GM18511 (cell line): ENCODE measurements at regions not wholly inside any gene's neighbourhood (a gene's known extent, or its start where the extent isn't known, plus 50 kb on each side); places are given as distances from the start of the nearest gene placed in this dataset.

Source experiments
- ATAC-seq: cut with Tn5 transposase; IDR thresholded peaks from one replicate; pipeline ENCODE4 v1.9.1; 2021; ENCODE audit warnings: mild to moderate bottlenecking, moderate library complexity; ENCODE audit not compliant: unreplicated experiment

GRCh38 chr5:18987101-18987500 lies 1000.9 kb downstream of the CDH18 start:
- no peak for ATAC-seq

- ATAC-seq, result no peak
Observed at GRCh38 chr5:18990852-18991251, 997.1 kb downstream of the CDH18 start.

- no peak for ATAC-seq
Observed at GRCh38 chr5:18992264-18992663, 995.7 kb downstream of the CDH18 start.

GRCh38 chr5:18999478-18999877 lies 988.5 kb downstream of the CDH18 start:
- no peak for ATAC-seq

GRCh38 chr5:19001054-19001453 lies 986.9 kb downstream of the CDH18 start:
- no peak for ATAC-seq

GRCh38 chr5:19001539-19001938 lies 986.5 kb downstream of the CDH18 start:
- ATAC-seq, result no peak

- no peak for ATAC-seq
Observed at GRCh38 chr5:19002111-19002510, 985.9 kb downstream of the CDH18 start.

- ATAC-seq, result no peak
Observed at GRCh38 chr5:19018822-19019221, 969.2 kb downstream of the CDH18 start.

- ATAC-seq, result no peak
Observed at GRCh38 chr5:19031491-19031890, 956.5 kb downstream of the CDH18 start.

- ATAC-seq, result no peak
Observed at GRCh38 chr5:19035816-19036215, 952.2 kb downstream of the CDH18 start.

GRCh38 chr5:19042106-19042505 lies 945.9 kb downstream of the CDH18 start:
- no peak for ATAC-seq

GRCh38 chr5:19044311-19044710 lies 943.7 kb downstream of the CDH18 start:
- ATAC-seq, result no peak

- no peak for ATAC-seq
Observed at GRCh38 chr5:19044931-19045695, 942.9 kb downstream of the CDH18 start.

- no peak for ATAC-seq
Observed at GRCh38 chr5:19047277-19047676, 940.7 kb downstream of the CDH18 start.

GRCh38 chr5:19048726-19049125 lies 939.3 kb downstream of the CDH18 start:
- ATAC-seq, result no peak

GRCh38 chr5:19058216-19058615 lies 929.8 kb downstream of the CDH18 start:
- no peak for ATAC-seq

GRCh38 chr5:19064094-19064493 lies 923.9 kb downstream of the CDH18 start:
- no peak for ATAC-seq

- ATAC-seq, result no peak
Observed at GRCh38 chr5:19067741-19068140, 920.3 kb downstream of the CDH18 start.

GRCh38 chr5:19098434-19098833 lies 889.6 kb downstream of the CDH18 start:
- ATAC-seq, result no peak

GRCh38 chr5:19099195-19099594 lies 888.8 kb downstream of the CDH18 start:
- ATAC-seq, result no peak

GRCh38 chr5:19104948-19105347 lies 883.1 kb downstream of the CDH18 start:
- ATAC-seq, result no peak

- no peak for ATAC-seq
Observed at GRCh38 chr5:19122923-19123322, 865.1 kb downstream of the CDH18 start.
